HG02970 (cell line): ENCODE measurements at regions not wholly inside any gene's neighbourhood (a gene's known extent, or its start where the extent isn't known, plus 50 kb on each side); places are given as distances from the start of the nearest gene placed in this dataset.
"Not testable (repeated sequence)": the region's sequence is repeated elsewhere in the genome, so short reads cannot be mapped to it uniquely, and the experiment has no call there.

ENCODE experiments used
- ATAC-seq: cut with Tn5 transposase; IDR thresholded peaks from one replicate; pipeline ENCODE4 v1.9.1; 2021; ENCODE audit warnings: mild to moderate bottlenecking, moderate library complexity, moderate number of reproducible peaks; ENCODE audit not compliant: unreplicated experiment, low FRiP score

DNA sequence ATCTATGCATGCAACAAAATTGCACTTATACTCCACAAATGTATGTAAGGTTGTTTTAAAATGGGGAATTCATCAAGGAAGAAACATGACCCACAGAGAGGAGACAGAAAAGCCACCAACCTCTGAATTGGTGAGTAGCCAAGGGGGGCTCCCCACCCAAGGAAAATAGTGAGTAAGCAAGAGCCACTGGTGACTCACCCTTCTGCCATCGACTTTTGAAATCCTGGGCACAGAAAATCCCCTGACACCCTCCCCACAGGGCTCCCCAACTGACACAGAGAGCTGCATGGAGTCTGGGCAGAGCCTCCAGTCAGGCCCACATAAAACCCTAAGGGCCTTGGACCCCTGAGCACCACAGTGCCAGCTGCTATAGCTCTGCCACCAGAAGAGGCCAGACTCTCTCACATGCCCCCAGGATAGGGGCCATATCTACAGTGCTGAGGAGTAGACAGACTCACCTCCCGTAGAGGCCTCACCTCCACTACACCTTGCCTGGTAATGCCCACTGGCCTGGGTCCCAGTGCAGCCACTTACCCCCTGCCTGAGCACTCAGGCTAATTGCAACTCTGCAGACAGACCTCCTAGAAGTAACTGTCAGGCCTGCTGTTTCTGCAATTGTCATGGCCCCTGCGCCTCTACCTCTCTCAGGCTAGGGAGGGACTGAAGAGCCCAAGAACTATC lies 244.7 kb upstream of the WSB1 start:
- no peak for ATAC-seq

DNA sequence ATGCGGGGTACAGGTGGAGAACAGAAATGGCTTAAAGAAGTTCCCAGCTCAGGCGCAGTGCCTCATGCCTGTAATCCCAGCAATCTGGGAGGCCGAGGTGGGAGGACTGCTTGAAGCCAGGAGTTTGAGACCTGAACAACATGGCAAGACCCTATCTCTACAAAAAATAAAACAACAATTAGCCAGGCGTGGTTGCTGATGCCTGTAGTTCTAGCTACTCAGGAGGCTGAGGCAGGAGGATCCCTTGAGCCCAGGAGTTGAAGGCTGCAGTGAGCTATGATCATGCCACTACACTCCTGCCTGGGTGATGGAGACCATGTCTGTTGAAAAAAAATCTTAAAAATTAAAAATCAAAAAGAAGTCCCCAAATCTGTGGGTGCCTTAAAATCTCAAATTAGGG lies 228.3 kb upstream of the WSB1 start:
- no peak for ATAC-seq

DNA sequence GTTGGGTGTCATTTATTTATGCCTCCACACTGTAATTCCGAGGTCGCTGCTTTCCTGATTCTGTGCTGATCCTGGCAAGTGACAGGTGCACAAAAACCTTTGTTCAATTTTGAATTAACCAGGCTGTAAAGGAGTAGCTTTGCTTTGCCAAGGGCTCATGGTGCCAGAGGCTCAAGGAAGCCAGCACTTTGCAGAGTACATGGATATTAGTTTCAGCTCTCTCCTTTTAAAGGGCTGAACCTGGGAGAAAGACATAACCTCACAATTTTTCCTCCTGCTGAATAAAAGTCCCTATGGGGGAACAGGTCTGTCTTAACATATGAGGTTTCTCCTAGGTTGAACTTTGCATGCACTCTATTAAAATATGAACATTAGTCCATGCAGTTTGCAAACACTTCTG lies 227.6 kb upstream of the WSB1 start:
- ATAC-seq: no peak

DNA sequence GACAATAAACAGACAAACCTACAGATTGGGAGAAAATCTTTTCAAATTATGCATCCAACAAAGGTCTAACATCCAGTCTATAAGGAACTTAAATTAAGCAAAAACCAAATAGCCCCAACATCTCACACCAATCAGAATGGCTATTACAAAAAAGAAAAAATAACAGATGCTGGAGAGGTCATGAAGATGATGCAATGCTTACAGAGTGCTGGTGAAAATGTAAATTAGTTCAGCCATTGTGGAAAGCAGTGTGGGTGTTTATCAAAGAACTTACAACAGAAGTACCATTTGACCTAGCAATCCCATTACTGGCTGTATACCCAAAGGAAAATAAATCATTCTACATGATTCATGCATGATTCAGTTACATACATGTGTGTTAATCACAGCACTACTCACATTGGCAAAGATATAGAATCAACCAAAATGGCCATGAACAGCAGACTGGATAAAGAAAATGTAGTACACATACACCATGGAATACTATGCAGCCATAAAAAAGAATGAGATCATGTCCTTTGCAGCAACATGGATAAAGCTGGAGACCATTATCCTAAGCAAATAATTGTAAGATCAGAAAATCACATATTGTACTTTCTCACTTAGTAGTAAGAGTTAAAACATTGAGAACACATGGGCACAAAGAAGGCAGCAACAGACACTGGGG lies 223.9 kb upstream of the WSB1 start:
- ATAC-seq: no peak

DNA sequence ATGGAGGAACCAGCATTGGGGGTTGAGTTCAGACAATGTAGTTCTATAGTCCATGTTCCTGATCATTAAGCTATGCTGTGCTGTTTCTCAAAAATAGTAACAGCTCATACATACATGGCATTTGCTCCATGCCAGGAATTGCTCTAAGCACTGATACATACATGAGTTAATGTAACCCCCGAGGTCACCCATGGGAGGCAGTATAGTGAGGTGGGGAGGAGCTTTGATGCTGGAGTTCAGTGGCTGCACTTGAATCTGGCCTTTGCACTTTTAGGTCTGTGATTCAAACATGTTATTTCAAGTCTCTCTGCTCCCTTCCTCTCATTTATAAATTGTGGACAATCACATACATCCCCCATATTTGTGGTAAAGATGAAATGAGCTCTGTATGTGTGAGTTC lies 223.1 kb upstream of the WSB1 start:
- no peak for ATAC-seq

DNA sequence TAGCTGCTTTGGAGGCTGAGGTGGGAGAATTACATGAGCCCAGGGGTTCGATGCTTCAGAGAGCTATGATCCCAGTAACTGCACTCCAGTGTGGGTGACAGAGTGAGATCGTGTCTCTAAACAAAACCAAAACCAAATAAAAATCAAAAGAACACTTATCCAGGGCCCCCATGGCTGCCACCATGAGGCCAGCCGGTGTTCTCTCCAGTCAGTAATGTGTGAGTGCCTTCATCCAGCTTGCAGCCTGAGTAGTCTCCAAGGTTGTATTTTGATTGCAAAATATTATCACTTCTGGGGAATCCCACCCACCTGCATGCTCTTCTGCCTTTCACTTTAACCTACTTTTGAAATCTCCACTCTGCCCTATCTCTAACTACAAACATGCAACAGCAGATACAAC lies 221.0 kb upstream of the WSB1 start:
- ATAC-seq: no peak

DNA sequence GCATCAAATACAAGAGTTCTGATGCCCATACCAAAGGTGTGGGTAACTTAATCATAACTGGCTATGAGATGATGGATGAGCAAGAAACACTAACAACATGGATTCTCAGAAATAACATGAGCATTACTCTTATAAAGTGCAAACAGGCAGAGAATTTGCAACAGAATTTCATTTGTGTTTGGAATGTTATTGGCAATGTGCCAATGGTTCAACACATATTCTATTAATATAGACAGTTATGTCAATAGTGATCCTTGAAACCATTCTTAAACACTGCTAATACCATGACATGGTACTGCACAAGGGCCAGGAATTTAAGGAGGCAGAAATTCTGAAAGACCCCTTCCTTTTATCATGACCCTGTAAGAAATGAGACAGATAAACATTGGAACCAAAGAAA lies 217.1 kb upstream of the WSB1 start:
- ATAC-seq: no peak

DNA sequence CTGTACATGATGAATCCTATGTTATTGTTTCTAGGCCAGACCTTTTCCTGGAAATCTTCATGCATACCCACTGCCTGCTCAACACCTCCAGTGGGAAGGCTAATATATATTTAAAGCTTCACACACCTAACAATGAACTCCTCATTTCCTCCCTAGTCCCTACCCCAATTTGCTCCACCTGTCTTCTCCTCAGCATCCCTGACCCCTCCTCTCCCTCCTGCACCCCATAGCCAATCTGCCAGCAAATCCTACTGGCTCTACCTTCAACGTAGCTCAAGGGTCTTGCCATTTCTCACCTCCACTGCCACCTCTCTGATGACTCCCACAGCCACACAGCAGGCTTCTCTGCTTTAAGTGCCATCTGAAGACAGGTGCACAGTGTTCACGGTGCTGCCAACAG lies 215.6 kb upstream of the WSB1 start:
- no peak for ATAC-seq

DNA sequence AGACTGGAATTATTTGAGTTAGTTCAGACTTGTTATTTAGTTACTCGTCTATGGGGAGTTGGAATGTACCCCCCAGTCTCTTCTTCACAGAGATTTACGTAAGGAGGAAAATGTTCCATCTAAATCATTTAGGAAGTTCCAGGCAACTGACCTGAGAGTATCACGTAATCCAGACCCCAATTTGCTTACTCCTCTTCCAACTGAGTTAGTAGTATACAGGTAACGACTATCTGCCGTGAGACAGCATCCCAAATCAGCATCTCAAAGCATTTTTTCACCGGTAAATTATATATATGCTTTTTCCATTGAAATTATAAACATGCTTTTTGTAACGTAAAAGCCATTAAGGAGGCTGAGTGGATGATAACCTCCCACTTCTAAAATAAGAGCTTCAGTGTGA lies 214.3 kb upstream of the WSB1 start:
- no peak for ATAC-seq

DNA sequence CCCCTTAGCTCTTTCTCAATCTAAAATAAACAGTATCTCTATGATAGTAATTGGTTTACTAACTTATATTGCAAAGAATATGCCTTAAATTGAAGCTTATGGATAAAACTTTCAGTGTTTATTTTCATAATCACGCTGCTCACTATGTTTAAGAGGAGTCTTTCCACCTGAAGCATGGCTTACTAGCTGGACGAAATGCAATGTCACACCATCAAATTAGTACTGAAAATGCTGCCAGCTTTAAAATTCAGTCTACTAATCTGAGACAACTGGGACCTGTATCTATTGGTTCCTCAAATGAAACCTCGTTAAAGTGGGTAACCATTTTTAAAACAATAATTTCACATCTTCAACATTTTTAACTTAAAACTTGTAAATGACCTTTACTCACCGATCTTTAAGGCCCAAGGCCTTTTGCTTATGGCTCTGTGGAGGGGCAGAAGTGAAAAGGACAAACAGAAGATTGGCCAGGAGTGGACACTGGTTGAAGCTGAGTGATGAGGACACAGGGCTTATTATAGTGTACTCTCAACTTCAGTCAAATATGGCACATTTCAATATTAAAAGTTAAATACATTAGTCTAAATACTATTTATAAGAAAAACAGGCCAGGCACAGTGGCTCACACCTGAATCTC lies 212.8 kb upstream of the WSB1 start:
- no peak for ATAC-seq

DNA sequence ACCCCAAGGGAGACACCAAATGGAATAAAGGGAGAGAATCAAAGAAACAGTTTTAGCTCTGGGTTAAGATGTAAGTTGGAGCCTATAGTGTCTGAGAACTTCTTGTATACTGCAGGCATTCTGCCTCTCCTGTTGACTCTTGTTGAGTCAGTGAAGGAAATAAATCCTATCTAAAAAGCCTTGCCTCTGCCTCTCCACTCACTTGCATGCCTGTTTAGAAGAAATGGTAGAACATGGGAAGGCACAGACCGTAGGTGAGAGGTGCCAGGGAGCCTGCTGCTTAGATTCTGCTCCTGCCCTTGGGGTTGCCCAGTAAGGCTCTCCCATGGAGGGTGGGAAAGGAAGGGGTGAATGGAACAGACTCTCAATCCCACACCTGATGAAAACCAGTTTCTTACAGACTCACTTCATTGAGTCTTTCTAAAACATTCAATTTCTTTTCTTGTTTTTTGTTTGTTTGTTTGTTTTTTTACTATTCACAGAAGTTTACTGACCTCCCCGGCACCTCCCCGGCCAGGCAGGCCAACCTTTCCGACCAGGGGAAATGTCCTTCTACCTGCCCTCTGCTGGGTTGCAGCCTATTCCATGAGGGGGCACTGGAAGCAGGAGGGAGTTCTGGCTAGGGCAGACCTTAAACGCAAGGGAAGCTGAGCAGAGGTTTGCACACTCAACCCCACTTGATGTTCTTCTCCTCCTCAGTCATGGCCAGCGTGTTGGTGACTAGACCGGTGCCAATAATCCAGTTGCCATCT lies 211.7 kb upstream of the WSB1 start:
- no peak for ATAC-seq

DNA sequence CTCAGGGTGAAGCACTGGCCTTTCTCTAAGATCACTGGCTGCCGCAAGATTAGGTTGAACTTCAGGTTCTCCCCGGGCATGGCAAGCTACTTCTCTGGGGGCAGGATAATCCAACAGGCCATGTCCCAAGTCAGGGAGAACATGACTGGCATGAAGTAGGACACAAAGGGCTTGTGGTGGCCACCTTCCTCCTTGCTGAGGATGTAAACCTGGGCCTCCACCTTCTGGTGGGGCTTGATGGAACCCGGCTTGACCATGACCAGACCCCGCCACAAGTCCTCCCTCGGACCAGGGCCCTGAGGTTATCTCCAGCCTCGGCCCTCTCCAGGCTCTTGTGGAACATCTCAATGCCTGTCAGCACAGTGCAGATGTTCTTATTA lies 211.1 kb upstream of the WSB1 start:
- ATAC-seq: no peak

DNA sequence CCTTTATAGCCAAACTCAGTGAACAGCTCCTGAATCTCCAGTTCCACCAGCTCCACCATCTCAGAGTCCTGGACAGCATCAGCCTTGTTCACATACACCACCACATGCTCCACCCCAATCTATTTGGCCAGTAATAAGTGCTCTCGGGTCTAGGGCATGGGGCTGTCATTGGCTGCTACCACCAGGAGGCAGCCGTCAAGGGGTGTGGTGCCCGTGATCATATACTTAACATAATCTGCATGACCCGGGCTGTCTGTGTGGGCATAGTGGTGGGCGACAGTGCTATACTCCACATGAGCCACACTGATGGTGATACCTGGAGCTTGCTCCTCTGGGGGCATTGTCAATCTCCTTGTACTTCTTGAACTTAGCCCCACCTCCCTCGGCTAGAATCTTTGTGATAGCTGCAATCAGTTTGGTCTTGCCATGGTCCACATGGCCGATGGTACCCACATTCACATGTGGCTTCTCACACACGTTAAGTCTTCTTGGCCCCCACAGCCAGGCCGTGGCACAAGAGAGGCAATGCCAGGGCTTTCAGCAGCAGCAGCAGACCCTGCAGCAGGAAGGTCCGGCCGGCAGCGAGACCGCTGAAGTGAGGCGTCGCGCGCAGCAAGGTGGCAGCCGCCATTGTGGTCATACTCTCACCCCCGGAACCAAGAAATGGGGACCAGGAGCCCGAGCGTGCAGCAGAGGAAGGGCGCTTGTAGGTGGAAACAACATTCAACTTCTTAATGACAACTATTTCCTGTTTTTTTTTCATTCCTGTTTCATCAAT lies 210.3 kb upstream of the WSB1 start:
- no peak for ATAC-seq

DNA sequence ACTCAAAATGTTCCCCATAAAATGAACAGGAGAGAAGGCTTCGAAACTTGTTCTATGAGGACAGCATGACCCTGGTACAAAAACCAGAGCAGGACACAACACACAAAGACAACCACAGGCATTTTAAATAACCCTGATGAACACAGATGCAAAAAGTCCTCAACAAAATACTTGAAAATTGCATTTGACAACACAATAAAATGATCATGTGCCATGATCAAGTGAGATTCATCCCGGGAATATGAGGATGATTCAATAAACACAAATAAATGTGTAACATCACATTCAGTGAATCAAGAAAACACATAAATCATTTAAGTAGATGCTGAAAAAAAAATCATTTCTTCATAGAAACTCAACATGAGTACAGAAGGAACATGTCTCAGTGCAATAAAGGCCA lies 208.4 kb upstream of the WSB1 start:
- ATAC-seq: no peak

DNA sequence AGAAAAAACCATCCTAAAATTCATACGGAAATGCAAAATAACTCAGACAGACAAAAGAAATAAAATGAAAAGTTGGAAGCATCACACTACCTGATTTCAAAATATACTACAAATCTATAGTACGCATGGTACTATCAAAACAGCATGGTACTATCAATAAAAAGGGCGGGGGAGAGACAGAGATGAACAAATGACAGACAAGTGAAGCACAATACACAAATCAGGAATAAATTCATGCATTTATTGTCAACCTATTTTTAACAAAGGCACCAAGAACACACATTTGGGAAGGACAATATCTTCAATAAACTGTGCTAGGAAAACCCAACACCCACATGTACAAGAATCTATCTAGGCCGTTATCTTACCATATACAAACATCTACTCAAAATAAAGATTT lies 207.4 kb upstream of the WSB1 start:
- ATAC-seq: no peak

DNA sequence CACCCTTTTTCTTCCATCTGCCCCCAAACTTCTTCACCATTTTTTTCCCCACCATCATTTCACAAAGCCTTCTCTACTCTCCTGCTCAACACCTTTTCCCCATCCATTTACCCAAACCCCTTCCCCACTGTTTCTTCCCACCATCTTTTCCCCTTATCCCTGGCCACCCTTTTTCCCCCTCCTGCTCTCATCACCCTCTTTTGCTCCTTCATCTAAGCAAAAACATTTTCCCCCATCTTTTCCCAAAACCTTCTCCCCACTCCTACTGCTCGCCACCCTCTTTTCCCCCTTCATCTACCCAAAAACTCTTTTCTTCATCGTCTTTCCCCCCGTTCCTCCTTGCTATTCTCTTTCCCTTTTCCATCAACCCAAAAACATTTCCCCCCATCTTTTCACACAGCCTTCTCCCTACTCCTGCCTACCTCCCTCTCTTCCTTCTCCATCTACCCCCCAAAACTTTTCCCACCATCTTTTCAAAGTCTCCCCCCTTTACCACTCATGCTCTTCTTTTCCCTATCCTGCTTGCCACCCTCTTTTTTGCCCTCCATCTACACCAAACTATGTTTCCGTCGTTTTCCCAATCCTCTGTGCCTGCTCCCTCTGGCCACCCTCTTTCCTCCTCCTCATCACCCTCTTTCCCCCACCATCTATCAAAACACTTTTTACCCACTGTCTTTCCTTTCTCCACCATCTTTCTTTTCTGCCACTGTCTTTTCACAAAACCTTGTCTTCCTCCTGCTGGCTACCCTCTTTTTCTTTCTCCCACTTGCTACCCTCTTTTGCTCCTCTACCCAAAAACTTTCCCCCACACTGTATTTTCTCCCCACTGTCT lies 205.8 kb upstream of the WSB1 start:
- no peak for ATAC-seq

DNA sequence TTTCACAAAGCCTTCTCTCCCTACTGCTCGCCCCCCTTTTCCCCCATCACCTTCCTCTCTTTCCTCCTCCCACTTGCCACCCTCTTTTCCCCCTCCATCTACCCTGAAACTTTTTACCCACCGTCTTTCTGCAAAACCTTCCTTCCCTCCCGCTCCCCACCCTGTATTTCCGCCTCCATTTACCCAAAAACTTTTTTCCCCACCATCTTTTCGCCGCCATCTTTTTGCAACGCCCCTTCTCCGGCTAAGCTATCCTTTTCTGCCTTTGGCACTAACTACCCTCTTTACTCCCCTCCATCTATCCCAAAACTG lies 205.2 kb upstream of the WSB1 start:
- no peak for ATAC-seq

DNA sequence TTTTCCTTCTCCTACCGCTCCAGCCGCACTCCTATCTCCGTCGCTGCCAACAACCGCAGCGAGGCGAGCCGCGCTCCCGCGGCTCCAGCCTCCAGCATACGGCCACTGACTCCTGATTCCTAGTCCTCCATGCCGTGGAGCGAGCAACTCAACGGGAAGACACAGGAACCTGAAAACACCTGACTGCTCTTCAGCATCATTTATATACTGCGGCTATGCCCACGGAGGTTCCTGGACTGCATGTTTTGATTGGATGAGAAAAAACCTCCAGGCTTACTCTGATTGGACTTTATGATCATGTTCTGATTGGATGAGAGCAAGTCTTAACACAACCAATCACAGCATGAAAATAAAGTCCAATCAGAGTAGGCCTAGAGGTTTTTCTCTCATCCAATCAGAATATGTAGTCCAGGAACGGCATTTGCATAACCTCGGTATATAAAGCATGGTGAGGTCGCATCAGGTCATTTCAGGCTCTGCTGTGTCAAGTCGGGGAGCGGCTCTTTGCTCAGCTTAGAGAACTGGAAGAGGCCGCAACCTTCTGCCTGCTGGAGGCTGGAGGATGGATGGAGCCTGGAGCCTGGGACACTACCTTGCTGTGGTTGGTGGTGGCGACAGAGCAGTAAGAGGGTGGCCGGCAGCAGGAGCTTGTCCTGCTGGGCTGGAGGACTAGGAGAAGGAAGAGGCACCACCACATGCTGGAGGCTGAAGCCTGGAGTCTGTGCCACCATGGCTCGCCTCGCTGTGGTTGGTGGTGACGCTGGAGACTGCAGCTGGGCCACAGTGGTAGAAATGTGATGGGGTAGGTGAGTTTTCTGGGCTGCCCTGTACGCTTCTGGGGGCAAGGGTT lies 204.6 kb upstream of the WSB1 start:
- not testable (repeated sequence) for ATAC-seq

DNA sequence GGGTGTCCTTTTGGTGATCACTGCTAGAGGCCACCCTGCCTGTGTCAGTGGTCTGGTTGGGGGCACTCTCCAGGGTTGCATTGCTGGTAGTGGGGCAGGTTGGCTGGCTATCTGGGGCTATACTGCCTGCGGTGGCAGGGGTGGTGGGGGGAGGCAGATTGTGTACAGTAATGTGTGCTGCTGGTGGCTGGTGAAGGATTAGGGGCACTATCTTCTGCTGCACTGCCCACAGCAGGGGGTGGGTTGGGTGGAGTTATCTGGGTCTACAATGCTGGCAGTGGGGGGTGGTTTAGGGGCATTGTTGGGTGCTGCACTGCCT lies 204.0 kb upstream of the WSB1 start:
- no peak for ATAC-seq
